Midbrain (tissue), 1 donor: ENCODE measurements at regions not wholly inside any gene's neighbourhood (a gene's known extent, or its start where the extent isn't known, plus 50 kb on each side); places are given as distances from the start of the nearest gene placed in this dataset.
"Not testable (repeated sequence)": the region's sequence is repeated elsewhere in the genome, so short reads cannot be mapped to it uniquely, and the experiment has no call there.

Experiments used
- DNase-seq: peaks from one replicate; lab custom pipeline; 2025; lab: John Stamatoyannopoulos, UW

GRCh38 chr5:174636094-174636493, 88.3 kb upstream of the MSX2 start:
- no peak for DNase-seq

GRCh38 chr5:174642816-174643405, 81.5 kb upstream of the MSX2 start:
- no peak for DNase-seq

GRCh38 chr5:174644436-174644835, 79.9 kb upstream of the MSX2 start:
- DNase-seq, result no peak

GRCh38 chr5:174644923-174645322, 79.5 kb upstream of the MSX2 start:
- DNase-seq, result no peak

- no peak for DNase-seq
Measured at GRCh38 chr5:174645677-174646076, 78.7 kb upstream of the MSX2 start.

GRCh38 chr5:174648618-174649017, 75.8 kb upstream of the MSX2 start:
- DNase-seq, result not testable (repeated sequence)

- DNase-seq, result no peak
Measured at GRCh38 chr5:174649391-174649790, 75.0 kb upstream of the MSX2 start.

- no peak for DNase-seq
Measured at GRCh38 chr5:174654442-174654841, 69.9 kb upstream of the MSX2 start.

GRCh38 chr5:174655351-174655750, 69.0 kb upstream of the MSX2 start:
- DNase-seq, result no peak

GRCh38 chr5:174664180-174664850, 60.1 kb upstream of the MSX2 start:
- no peak for DNase-seq

- no peak for DNase-seq
Measured at GRCh38 chr5:174665347-174665746, 59.0 kb upstream of the MSX2 start.

GRCh38 chr5:174667526-174667925, 56.9 kb upstream of the MSX2 start:
- no peak for DNase-seq

GRCh38 chr5:174668349-174668748, 56.0 kb upstream of the MSX2 start:
- no peak for DNase-seq
